HEK293 (cell line): ENCODE measurements at regions not wholly inside any gene's neighbourhood (a gene's known extent, or its start where the extent isn't known, plus 50 kb on each side); places are given as distances from the start of the nearest gene placed in this dataset.
"Not testable (repeated sequence)": the region's sequence is repeated elsewhere in the genome, so short reads cannot be mapped to it uniquely, and the experiment has no call there.

Experiments used
- CTCF ChIA-PET: fragments of 350-600 bp; formaldehyde crosslinking; extraction: SDS; loops from one replicate; lab custom pipeline; 2021; ENCODE audit warnings: antibody characterized with exemption; lab: Yijun Ruan, JAX
- POLR2A ChIA-PET: fragments of 300-600 bp; formaldehyde crosslinking; extraction: SDS; loops from one replicate; lab custom pipeline; 2020; ENCODE audit warnings: antibody characterized with exemption, inconsistent platforms; lab: Yijun Ruan, JAX
- H3K27ac ChIP-seq: fragments of 200-500 bp; sonication (Bioruptor generic); 2 replicates; pipeline ENCODE4 v1.5.1; 2014; ENCODE audit warnings: low read depth, low read length, control low read depth, inconsistent platforms; ENCODE audit errors: extremely low read depth
- H3K36me3 ChIP-seq, 2 experiments: fragments of 200-500 bp in 1 of 2; sonication (Bioruptor generic) in 1 of 2; 1 replicate in 1 of 2; 2 replicates in 1 of 2; pipeline ENCODE4 v1.5.1; 2014 to 2017; ENCODE audit warnings: inconsistent platforms in 2 of 2, low read length in 2 of 2; ENCODE audit not compliant: control insufficient read depth in 2 of 2, insufficient read depth in 1 of 2
- H3K4me1 ChIP-seq: fragments of 200-500 bp; sonication (Bioruptor generic); 2 replicates; pipeline ENCODE4 v1.5.1; 2014; ENCODE audit warnings: mild to moderate bottlenecking, low read length, inconsistent platforms; ENCODE audit not compliant: control insufficient read depth, insufficient read depth
- H3K4me3 ChIP-seq: 2 replicates; pipeline ENCODE4 v1.5.1; 2011; ENCODE audit warnings: low read depth, mild to moderate bottlenecking, control low read depth, low read length, moderate library complexity
- H3K9me3 ChIP-seq: fragments of 200-500 bp; sonication (Bioruptor generic); 2 replicates; pipeline ENCODE4 v1.5.1; 2014; ENCODE audit warnings: low read depth, low read length, inconsistent platforms; ENCODE audit not compliant: control insufficient read depth, insufficient read depth
- HOXA7 ChIP-seq: sonication (generic); formaldehyde crosslinking; IDR thresholded peaks from 2 replicates; pipeline ENCODE4 v1.8.1; 2022; ENCODE audit warnings: missing genetic modification reagents, borderline replicate concordance
- KLF7 ChIP-seq: fragments of 450-650 bp; formaldehyde crosslinking; IDR thresholded peaks from 2 replicates; pipeline ENCODE4 v1.5.1; 2016; ENCODE audit warnings: missing biosample characterization, missing genetic modification characterization, borderline replicate concordance
- OVOL3 ChIP-seq: fragments of 450-650 bp; formaldehyde crosslinking; IDR thresholded peaks from 2 replicates; pipeline ENCODE4 v1.5.1; 2016; ENCODE audit warnings: missing biosample characterization, missing genetic modification characterization
- PRDM1 ChIP-seq: fragments of 450-650 bp; formaldehyde crosslinking; IDR thresholded peaks from 2 replicates; pipeline ENCODE4; 2016; ENCODE audit warnings: missing biosample characterization, missing genetic modification characterization
- SCRT2 ChIP-seq: fragments of 450-650 bp; formaldehyde crosslinking; IDR thresholded peaks from 2 replicates; pipeline ENCODE4 v1.5.1; 2016; ENCODE audit warnings: missing biosample characterization, missing genetic modification characterization
- ZBTB11 ChIP-seq: fragments of 450-650 bp; formaldehyde crosslinking; conservative IDR thresholded peaks from 2 replicates; pipeline ENCODE4 v1.5.1; 2016; ENCODE audit warnings: low read depth, missing biosample characterization, missing genetic modification characterization
- ZBTB17 ChIP-seq: fragments of 450-650 bp; formaldehyde crosslinking; IDR thresholded peaks from 2 replicates; pipeline ENCODE4 v1.5.1; 2016; ENCODE audit warnings: missing biosample characterization, missing genetic modification characterization
- ZBTB48 ChIP-seq: fragments of 450-650 bp; formaldehyde crosslinking; IDR thresholded peaks from 2 replicates; pipeline ENCODE4 v1.5.1; 2016; ENCODE audit warnings: missing biosample characterization, missing genetic modification characterization
- ZNF112 ChIP-seq: fragments of 450-650 bp; formaldehyde crosslinking; IDR thresholded peaks from 2 replicates; pipeline ENCODE4 v1.5.0; 2017; ENCODE audit warnings: missing biosample characterization, missing genetic modification characterization
- ZNF132 ChIP-seq: fragments of 450-650 bp; formaldehyde crosslinking; IDR thresholded peaks from 2 replicates; pipeline ENCODE4 v1.5.1; 2017; ENCODE audit warnings: missing biosample characterization, missing genetic modification characterization, borderline replicate concordance
- ZNF133 ChIP-seq: fragments of 450-650 bp; formaldehyde crosslinking; IDR thresholded peaks from 2 replicates; pipeline ENCODE4 v1.5.1; 2016; ENCODE audit warnings: missing biosample characterization, missing genetic modification characterization
- ZNF214 ChIP-seq: fragments of 450-650 bp; formaldehyde crosslinking; IDR thresholded peaks from 2 replicates; pipeline ENCODE4 v1.5.1; 2017; ENCODE audit warnings: missing biosample characterization, mild to moderate bottlenecking, missing genetic modification characterization, borderline replicate concordance
- ZNF311 ChIP-seq: fragments of 450-650 bp; formaldehyde crosslinking; IDR thresholded peaks from 2 replicates; pipeline ENCODE4 v1.5.1; 2017; ENCODE audit warnings: missing biosample characterization, missing genetic modification characterization, borderline replicate concordance
- ZNF366 ChIP-seq: fragments of 450-650 bp; formaldehyde crosslinking; conservative IDR thresholded peaks from 2 replicates; pipeline ENCODE4 v1.5.1; 2016; ENCODE audit warnings: missing biosample characterization, missing genetic modification characterization
- ZNF530 ChIP-seq: fragments of 450-650 bp; formaldehyde crosslinking; IDR thresholded peaks from 2 replicates; pipeline ENCODE4 v1.5.1; 2016; ENCODE audit warnings: low read depth, missing biosample characterization, missing genetic modification characterization
- ZNF629 ChIP-seq: fragments of 450-650 bp; formaldehyde crosslinking; IDR thresholded peaks from 2 replicates; pipeline ENCODE4 v1.5.1; 2017; ENCODE audit warnings: missing biosample characterization, missing genetic modification characterization
- ZNF692 ChIP-seq: fragments of 450-650 bp; formaldehyde crosslinking; IDR thresholded peaks from 2 replicates; pipeline ENCODE4 v1.5.1; 2016; ENCODE audit warnings: missing biosample characterization, missing genetic modification characterization
- ZNF768 ChIP-seq: fragments of 450-650 bp; formaldehyde crosslinking; IDR thresholded peaks from 2 replicates; pipeline ENCODE4 v1.5.1; 2018; ENCODE audit warnings: missing biosample characterization, mild to moderate bottlenecking, missing genetic modification characterization
- ZSCAN23 ChIP-seq: fragments of 450-650 bp; formaldehyde crosslinking; IDR thresholded peaks from 2 replicates; pipeline ENCODE4 v1.5.1; 2016; ENCODE audit warnings: missing biosample characterization, missing genetic modification characterization

GRCh38 chr9:65421486-65421885 lies 136.5 kb upstream of the FOXD4L5 start:
- CTCF ChIA-PET, H3K4me1 ChIP-seq, H3K27ac ChIP-seq, H3K4me3 ChIP-seq, H3K36me3 ChIP-seq, POLR2A ChIA-PET, H3K9me3 ChIP-seq: not testable (repeated sequence)
- 0 out of 2 replicates have a peak, but pooled peaks have one; percentile 29 for TF ChIP-seq ZNF366 (tag by site-specific recombination)
- peak; percentile 83 for TF ChIP-seq ZBTB17 (tag by site-specific recombination)

DNA sequence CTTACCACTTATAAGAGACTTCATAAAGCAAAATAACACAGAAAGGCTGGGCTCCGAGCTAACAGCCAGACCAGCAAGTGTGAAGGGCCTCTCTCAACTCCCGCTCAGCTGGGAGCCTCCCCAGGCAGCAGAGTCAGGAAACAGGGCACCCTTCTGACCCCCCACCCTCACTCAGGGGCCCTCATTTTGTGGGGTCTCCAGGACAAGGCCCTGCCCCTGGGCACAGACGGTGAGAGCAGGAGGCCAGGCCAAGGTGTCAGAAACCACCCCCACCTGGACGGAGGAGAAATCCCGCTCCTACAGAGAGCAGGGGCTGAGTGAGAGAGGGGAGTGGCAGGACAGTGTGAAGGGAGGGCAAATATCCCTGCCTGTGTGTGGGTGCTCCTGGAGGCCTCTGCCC lies 135.8 kb upstream of the FOXD4L5 start:
- Histone ChIP-seq H3K27ac (no peak overlapping the region), H3K9me3 (no peaks in the 10 kb centered on the region), H3K4me3 (no peak overlapping the region), H3K36me3 (no peaks in the 10 kb centered on the region), H3K4me1 (no peaks in the 10 kb centered on the region)
- POLR2A ChIA-PET = no interaction called here
- CTCF ChIA-PET = no interaction called here
- TF ChIP-seq HOXA7 (CRISPR knock-in tag) = no peak
- TF ChIP-seq ZNF530 = no peak
- TF ChIP-seq ZNF214 (tag by site-specific recombination) = no peak
- no peak for TF ChIP-seq ZNF629
- no peak for TF ChIP-seq ZNF768 (tag by site-specific recombination)
- TF ChIP-seq OVOL3 = no peak
- TF ChIP-seq ZNF133 (tag by site-specific recombination) = no peak
- TF ChIP-seq PRDM1 (tag by site-specific recombination) = no peak
- TF ChIP-seq ZBTB11 (tag by site-specific recombination) = no peak
- no peak for TF ChIP-seq ZNF311 (tag by site-specific recombination)
- TF ChIP-seq KLF7 = no peak
- no peak for TF ChIP-seq ZSCAN23 (tag by site-specific recombination)
- no peak for TF ChIP-seq ZNF112
- no peak for TF ChIP-seq ZNF132 (tag by site-specific recombination)
- no peak for TF ChIP-seq ZNF692
- no peak for TF ChIP-seq SCRT2 (tag by site-specific recombination)
- no peak for TF ChIP-seq ZBTB48

DNA sequence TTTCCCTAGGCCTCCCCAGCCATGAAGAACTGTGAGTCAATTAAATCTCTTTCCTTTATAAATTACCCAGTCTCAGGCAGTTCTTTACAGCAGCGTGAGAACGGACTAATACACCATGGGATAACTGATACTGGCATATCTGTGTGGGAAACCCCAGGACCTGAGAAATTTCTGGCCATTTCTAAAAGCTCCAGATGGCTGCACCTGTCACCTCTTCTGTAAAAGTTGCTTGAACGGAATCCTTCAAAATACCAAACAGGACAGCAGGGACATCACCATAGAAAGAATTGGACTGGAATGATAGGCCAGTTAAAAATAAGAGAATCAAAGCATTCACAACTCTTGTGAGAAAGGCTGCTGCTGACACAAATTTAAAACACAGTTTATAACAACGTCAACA lies 134.0 kb upstream of the FOXD4L5 start:
- CTCF ChIA-PET, H3K27ac ChIP-seq, POLR2A ChIA-PET, H3K36me3 ChIP-seq, H3K4me1 ChIP-seq, H3K9me3 ChIP-seq, H3K4me3 ChIP-seq: not testable (repeated sequence)

- POLR2A ChIA-PET, H3K27ac ChIP-seq, H3K36me3 ChIP-seq, CTCF ChIA-PET, H3K9me3 ChIP-seq, H3K4me1 ChIP-seq, H3K4me3 ChIP-seq: not testable (repeated sequence)
Measured at GRCh38 chr9:65416948-65417347, 131.9 kb upstream of the FOXD4L5 start.

DNA sequence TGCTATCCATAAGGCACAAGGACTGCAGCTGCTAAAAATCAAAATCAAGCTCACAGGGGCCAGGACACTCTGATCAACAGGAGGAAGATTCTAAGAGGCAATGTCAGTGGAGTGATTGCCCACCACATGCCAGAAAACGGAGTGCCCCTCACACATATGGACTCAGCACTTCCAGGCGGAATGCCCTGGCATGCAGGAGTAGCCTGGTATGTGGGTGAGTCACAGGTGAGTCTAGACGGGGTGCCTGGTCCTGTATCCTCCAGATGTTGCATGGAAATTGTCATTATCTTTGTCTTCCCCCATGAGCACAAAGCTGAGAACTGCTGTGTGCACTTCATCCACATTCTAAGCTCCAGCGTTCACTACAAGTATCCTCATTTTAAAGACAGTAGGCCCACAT lies 129.2 kb upstream of the FOXD4L5 start:
- POLR2A ChIA-PET, H3K27ac ChIP-seq, H3K9me3 ChIP-seq, H3K4me3 ChIP-seq, H3K36me3 ChIP-seq, CTCF ChIA-PET, H3K4me1 ChIP-seq: not testable (repeated sequence)

DNA sequence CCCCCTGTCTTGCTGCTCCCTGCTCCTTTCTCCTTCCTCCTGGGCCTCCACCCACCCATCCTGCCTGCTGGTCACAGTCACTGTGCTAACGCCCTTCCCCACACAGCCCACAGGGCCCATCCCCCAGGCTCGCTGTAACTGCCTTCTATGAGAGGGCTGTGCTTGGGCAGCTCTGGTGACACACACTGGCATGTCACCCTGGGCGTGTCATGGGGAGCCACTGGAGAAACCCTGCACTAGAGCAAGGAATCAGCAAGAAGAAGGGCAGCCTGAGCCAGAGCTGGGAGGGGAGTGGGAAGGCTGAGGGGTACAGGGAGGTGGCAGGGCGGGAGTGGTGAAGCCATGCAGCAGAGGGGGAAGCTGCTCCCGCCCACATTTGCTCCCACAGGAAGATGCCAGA lies 128.4 kb upstream of the FOXD4L5 start:
- H3K36me3 ChIP-seq, CTCF ChIA-PET, POLR2A ChIA-PET, H3K9me3 ChIP-seq, H3K27ac ChIP-seq, H3K4me3 ChIP-seq, H3K4me1 ChIP-seq: not testable (repeated sequence)
